ENCODE measurements at regions not wholly inside any gene's neighbourhood (a gene's known extent, or its start where the extent isn't known, plus 50 kb on each side); places are given as distances from the start of the nearest gene placed in this dataset.

DNA sequence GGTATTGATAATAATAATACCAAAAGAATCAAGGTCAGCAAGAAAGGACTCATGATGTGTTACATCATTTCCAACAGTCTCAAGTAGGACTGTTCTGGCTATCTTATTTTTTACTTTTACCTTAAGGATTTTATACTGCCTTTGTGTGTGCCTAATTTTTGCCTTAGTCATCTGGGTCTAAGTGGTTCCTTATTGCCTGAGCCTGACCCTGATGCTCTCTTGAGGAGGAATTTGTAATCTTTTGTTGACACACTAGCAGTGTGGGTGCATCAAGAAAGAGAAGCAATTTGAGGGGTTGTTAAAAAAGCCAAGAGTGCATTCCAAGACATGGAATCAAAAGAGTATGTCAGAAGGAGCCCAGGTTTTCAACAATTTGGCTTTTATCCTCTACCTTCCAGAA is 59.3 kb downstream of the TMEM100 start:
- TF ChIP-seq, protein P1, sequence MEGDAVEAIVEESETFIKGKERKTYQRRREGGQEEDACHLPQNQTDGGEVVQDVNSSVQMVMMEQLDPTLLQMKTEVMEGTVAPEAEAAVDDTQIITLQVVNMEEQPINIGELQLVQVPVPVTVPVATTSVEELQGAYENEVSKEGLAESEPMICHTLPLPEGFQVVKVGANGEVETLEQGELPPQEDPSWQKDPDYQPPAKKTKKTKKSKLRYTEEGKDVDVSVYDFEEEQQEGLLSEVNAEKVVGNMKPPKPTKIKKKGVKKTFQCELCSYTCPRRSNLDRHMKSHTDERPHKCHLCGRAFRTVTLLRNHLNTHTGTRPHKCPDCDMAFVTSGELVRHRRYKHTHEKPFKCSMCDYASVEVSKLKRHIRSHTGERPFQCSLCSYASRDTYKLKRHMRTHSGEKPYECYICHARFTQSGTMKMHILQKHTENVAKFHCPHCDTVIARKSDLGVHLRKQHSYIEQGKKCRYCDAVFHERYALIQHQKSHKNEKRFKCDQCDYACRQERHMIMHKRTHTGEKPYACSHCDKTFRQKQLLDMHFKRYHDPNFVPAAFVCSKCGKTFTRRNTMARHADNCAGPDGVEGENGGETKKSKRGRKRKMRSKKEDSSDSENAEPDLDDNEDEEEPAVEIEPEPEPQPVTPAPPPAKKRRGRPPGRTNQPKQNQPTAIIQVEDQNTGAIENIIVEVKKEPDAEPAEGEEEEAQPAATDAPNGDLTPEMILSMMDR (IDR thresholded peaks at IDR 0.05): no peak
- TF ChIP-seq POLR2A (IDR thresholded peaks at IDR 0.05): no peak
- TF ChIP-seq EP300 (IDR thresholded peaks at IDR 0.05): no peak
